ENCODE measurements at regions not wholly inside any gene's neighbourhood (a gene's known extent, or its start where the extent isn't known, plus 50 kb on each side); places are given as distances from the start of the nearest gene placed in this dataset.
"Not testable (repeated sequence)": the region's sequence is repeated elsewhere in the genome, so short reads cannot be mapped to it uniquely, and the experiment has no call there.

DNA sequence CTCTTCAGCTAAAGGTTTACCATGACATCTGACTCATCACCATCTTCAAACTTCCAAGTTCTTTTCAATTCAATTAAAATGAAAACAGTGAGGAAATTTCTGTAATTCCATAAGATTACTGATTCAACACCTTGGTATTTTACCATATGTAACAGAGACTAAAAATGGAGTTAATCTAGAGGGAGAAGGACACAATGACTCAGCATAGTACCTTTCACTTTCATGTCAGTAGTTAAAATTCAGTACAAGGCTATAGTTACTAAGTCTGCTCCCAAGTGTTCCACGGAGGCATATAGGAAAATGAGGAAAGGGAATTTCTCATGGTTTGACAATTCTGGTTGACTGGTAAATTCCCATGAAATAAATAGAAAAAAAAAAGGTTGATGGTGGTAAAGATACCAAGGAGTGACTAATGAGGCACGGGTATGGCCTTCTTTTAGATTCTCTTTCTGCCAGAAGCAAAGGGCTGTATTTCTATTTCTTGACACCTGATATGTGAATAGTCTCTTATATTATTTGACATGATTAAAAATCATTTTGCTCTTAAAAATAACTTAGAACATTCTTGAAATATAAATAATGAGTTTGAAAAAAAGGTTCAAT lies 526.7 kb upstream of the ADGRB3 start:
- ATAC-seq (no peak), DNase-seq (ENCODE audit: missing footprints) (no peak)
- intact Hi-C loops (cut with DNase I): no loop called here

DNA sequence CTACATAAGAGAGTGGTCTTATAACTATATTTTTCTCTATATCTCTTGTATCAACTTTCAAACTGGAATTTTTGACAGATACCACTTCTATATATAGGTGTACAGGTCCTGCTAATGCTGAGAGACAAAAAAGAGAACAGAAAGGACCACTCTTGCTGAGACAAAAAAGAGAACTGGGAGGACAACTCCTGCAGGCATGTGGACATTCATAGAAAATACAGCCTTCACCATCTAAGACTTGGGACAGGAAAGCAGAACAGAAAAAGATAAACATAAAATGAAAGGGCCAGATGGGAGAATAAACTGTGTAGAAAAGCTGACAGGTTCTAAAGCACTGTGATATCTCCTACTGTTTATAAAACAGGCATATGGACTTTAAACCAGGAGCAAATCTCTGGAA lies 541.0 kb upstream of the ADGRB3 start:
- no peak for ATAC-seq
- no peak for DNase-seq (ENCODE audit: missing footprints)
- intact Hi-C loops (cut with DNase I): no loop called here

DNA sequence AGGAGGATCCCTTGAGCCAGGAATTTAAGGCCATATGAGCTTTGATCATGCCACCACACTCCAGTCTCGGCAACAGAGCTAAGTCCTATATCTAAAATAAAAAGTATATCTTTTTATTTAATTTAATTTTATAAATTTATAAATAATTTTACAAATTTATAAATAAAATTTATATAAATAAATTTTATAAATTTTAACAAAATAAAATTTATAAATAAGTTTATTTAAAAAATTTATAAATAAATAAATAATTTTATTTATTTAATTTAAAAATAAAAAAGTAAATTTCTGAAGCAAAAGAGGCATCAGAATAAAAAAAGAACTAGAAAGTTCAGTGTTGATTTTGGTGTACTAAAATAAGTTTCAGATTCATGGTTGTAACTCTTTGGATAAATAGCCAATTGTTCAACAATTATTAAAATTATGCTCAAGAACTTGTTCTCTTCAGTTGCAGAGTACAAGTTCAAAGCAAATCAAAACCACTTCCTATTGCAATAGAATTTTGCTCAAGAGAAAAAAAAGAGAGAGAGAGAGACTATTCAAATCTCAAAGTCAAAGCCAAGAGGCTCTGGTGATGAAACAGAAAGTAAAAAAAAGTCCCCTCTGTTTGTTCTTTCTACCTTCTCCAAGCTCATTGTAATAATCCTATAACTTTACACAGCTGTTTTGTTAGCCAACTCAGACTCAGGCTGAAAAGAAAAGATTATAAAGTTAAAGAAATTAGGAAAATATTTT lies 547.5 kb upstream of the ADGRB3 start:
- no peak for DNase-seq (ENCODE audit: missing footprints)

DNA sequence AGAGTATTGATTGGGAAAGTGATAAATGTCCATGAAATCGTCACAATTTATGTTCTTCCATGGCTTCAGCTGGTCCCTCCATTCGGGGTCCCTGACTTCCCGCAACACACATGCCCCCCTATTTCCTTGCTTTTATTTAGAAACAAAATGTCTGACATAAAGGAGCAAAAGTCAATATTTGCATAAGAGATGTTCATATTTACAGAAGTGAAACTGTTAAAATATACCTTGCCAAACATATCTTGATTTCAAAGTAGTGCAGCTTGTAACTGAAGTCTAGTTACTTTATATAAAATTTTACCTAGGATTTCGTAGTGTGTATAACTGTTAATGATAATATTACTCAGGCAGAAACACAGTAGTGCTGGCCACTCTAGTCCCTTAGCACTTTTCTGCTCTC lies 548.9 kb upstream of the ADGRB3 start:
- ATAC-seq: no peak
- intact Hi-C loops (cut with DNase I): no loop called here
- no peak for DNase-seq (ENCODE audit: missing footprints)

More for the DNA sequence above, 547.5 kb upstream of the ADGRB3 start:
- intact Hi-C loops (cut with DNase I): no loop called here
- no peak for ATAC-seq

DNA sequence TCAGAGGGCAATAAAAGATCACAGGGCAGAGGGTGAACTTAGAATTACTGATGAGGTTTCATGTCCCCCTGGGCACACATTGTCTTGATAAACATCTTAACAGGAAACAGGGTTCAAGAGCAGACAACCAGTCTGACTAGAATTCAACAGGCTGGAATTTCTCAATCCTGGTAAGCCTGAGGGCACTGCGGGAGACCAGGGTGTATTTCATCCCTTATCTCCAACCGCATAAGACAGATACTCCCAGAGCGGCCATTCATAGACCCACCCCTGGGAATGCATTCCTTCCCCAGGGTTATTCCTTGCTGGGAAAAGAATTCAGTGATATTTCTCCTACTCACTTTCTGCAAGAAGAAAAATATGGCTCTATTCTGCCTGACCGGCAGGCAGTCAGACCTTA lies 549.5 kb upstream of the ADGRB3 start:
- DNase-seq (ENCODE audit: missing footprints); intact Hi-C loops (cut with DNase I): not testable (repeated sequence)

DNA sequence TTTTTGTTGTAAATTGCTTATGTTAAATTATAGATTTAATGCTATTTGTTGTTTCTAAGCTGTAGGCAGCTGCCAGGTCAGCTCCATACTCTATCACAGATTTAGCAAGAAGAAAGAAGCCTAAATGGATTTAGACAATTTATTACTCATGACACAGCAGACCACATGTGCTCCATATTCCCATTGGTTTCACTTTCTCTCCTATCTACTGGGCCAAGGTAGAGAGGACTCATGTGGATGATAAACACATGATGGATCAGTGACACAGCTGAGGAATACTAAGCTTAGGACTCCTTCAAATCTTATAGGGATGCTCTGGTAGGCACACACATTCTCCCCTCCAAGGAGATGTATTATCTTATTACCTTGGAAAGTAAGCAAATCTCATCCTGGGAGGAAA lies 553.0 kb upstream of the ADGRB3 start:
- ATAC-seq (no peak), DNase-seq (ENCODE audit: missing footprints) (no peak)
- intact Hi-C loops (cut with DNase I): no loop called here

More for the DNA sequence above, 549.5 kb upstream of the ADGRB3 start:
- ATAC-seq: not testable (repeated sequence)

DNA sequence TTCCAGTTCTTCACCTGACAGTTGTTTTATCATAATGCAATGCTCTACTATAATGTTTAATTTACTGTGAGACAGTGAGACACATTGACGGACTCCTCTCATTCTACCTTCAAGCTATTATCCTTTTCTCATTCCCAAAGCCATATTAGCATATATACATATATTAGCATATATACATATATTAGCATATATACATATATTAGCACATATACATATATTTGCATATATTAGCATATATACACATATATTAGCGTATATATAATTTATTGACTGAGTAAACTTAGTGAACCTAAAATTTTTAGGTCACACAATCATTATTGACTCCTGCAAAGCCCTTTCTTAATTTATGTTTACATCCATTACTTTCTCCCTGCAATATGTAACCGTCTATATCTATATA lies 555.0 kb upstream of the ADGRB3 start:
- intact Hi-C loops (cut with DNase I): no loop called here
- no peak for ATAC-seq
- no peak for DNase-seq (ENCODE audit: missing footprints)

DNA sequence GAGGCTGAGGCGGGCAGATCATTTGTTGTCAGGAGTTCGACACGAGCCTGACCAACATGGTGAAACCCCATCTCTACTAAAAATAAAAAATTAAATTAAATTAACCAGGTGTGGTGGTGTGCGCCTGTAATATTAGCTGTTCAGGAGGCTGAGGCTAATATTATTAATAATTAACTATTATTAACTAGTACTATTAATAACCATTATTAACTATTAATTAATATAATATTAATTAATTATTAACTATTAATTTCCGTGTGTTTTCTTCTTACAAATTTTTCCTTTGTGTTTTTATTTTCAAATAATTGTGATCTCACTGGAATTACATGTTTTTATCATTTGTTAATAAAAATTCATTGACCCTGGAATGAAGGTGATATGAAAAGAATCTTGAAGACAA lies 557.4 kb upstream of the ADGRB3 start:
- DNase-seq (ENCODE audit: missing footprints) (no peak), ATAC-seq (no peak)
- intact Hi-C loops (cut with DNase I): no loop called here

DNA sequence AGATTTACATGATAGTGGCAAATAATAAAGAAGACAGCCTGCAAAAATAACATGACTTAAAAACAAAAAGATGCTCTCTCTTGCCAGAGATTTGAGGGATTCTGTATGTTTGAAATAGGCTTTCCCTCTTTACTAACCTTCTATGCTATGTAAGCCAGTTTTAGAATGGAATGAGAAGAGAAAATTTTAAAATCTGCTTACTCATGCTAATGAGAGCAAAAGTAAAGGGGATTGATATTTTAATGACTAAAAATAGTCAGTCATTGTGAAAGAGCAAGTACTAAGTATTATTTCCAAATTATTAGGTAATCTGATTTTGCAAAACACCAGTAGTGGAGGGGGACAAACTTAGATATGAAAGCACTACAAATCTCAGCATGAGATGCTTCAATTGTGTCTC lies 563.3 kb upstream of the ADGRB3 start:
- ATAC-seq (peak; percentile 31), DNase-seq (ENCODE audit: missing footprints) (no peak)
- intact Hi-C loops (cut with DNase I): no loop called here

DNA sequence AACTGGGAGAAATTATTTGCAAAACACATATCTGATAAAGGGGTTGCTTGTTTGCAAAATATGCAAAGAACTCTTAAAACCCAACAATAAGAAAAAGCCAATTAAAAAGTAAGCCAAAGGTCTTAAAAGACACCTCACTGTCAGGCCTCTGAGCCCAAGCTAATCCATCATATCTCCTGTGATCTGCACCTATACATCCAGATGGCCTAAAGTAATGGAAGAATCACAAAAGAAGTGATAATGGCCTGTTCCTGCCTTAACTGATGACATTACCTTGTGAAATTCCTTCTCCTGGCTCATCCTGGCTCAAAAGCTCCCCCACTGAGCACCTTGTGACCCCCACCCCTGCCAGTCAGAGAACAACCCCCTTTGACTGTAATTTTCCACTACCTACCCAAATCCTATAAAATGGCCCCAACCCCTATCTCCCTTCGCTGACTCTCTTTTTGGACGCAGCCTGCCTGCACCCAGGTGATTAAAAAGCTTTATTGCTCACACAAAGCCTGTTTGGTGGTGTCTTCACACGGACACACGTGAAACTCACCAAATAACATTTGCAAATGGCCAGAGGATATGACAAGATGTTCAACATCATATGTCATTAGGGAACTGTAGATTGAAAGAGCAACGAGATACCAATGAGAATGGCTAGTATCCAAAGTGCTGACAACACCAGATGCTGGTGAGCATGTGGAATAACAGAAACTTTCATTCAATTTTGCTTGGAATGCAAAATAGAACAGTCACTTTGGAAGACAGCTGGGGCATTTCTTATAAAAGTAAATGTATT lies 565.0 kb upstream of the ADGRB3 start:
- intact Hi-C loops (cut with DNase I): no loop called here
- ATAC-seq (no peak), DNase-seq (ENCODE audit: missing footprints) (no peak)

DNA sequence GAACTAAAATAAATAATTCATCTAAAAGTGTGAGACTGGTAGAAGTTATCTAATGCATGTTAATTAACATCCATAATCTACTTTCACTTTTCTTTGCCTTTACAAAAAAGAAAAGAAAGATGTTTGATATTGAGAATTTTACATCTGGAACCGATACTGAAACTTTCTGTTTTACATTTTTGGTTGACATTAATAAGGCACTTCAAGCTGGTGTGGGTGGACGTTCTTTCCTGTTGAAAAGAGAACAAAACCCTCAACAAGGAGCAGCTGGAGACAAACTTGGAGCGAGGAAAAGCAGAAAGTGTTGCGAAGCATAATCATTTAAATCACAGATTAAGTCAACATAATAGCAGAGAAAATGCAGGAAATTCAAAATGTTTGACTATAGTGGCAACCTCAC lies 575.2 kb upstream of the ADGRB3 start:
- no peak for ATAC-seq

DNA sequence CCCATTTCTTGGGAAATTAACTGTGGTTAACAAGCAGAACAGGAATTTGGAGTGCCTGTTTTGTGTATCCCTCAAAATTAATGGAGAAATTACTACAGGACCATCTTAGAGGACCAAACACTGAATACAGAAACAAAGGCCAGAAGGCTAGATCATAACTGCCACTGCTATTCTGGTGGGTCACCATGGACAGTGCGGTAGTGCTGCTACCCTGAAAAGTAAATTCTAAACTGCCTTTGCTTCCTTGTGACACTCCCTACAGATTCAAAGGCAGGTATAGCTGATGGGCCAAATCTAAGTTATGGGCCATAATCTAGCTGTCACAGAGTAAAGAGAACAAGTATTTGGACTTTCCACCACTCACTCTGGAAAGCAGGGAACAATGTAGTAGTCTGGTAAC lies 575.8 kb upstream of the ADGRB3 start:
- intact Hi-C loops (cut with DNase I): no loop called here
- peak; percentile 28 for ATAC-seq
- DNase-seq (ENCODE audit: missing footprints): no peak

More for the DNA sequence above, 575.2 kb upstream of the ADGRB3 start:
- no peak for DNase-seq (ENCODE audit: missing footprints)
- intact Hi-C loops (cut with DNase I): no loop called here

DNA sequence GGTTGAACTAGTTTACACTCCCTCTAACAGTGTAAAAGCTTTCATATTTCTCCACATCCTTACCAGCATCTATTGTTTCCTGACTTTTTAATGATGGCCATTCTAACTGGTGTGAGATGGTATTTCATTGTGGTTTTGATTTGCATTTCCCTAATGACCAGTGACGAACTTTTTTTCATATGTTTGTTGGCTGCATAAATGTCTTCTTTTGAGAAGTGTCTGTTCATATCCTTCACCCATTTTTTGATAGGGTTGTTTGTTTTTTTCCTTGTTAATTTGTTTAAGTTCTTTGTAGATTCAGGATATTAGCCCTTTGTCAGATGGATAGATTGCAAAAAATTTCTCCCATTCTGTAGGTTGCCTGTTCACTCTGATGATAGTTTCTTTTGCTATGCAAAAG lies 578.5 kb upstream of the ADGRB3 start:
- ATAC-seq; DNase-seq (ENCODE audit: missing footprints); intact Hi-C loops (cut with DNase I): not testable (repeated sequence)

DNA sequence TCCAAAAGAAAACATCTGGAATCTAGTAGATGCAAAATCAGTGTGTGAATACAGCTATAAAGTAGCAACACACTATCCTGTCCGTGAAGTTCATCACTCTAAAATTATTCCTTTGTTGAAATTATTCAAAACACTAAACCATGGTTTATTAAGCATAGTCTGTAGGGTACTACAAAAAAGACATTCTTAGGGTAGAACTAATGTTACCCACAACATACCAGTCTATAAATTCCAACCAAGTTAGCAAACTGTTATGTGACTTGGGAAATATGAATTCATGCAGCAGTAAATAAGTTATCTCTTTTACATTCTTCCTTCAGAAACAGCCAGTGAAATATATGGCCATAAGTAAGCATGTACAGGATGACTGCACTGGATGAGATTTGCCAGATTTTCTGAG lies 580.3 kb upstream of the ADGRB3 start:
- intact Hi-C loops (cut with DNase I): no loop called here
- ATAC-seq: no peak
- no peak for DNase-seq (ENCODE audit: missing footprints)

DNA sequence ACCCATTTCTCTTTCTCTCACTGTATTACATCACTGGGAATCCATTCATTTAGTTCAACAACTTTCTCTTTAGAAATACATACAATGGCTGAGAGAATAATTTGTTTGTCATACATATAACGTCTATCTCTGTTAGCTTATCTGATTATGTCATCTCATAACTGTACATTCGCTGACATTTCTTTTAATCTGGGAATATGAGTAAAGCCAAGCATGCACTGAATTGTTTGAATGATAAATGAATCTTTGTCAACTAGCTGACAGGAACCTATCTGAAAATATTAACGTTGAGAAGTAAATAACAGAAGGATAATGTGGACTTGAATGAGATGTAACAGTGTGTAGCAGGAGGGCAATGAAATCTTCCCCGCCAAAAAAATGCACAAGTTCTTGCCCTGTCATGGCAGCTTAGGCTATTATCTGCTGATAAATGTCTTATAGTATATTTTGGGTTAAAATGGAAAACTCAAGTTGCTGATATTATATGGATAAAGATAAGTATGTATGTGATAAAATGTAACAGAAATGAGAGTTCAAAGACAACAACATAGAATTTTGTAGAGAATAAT lies 581.2 kb upstream of the ADGRB3 start:
- intact Hi-C loops (cut with DNase I): no loop called here
- ATAC-seq: no peak

DNA sequence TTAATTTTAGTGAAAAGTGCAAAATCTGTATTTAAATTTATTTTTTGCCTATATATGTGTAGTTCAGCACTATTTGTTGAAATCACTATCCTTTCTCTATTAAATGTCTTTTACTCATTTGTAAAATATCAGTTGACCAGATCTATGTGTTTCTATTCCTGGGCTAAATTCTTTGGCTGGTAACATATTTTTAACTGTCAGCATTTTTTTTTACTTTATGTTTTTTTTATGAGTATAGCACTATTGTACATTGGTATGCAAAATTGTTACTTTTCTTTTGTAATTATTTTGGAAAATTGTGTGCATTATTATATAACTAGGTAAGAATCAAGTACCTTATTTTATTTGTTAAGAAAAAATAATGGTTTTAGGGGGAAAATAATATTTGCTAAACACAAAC lies 582.8 kb upstream of the ADGRB3 start:
- intact Hi-C loops (cut with DNase I): no loop called here

More for the DNA sequence above, 581.2 kb upstream of the ADGRB3 start:
- no peak for DNase-seq (ENCODE audit: missing footprints)

DNA sequence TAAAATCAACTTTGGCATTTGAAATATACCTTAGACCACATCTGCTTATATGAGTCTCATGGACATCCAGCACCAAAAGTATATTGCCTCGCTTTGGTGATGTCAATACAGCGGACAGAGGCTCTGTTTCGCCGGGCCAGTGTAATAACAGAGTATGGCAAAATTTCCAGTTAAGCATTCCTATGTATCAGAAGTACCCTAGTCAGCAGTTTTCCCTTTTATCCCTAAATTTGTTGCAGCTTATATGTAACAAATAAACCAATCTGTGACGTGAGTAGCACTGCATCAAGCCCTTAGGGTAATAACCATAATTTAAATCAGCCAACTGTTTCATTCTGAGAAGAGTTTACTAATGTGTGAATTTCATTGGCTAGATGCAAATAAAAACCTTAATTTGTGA lies 585.5 kb upstream of the ADGRB3 start:
- ATAC-seq: no peak
- DNase-seq (ENCODE audit: missing footprints): no peak
- intact Hi-C loops (cut with DNase I): no loop called here

More for the DNA sequence above, 582.8 kb upstream of the ADGRB3 start:
- no peak for ATAC-seq
- no peak for DNase-seq (ENCODE audit: missing footprints)

DNA sequence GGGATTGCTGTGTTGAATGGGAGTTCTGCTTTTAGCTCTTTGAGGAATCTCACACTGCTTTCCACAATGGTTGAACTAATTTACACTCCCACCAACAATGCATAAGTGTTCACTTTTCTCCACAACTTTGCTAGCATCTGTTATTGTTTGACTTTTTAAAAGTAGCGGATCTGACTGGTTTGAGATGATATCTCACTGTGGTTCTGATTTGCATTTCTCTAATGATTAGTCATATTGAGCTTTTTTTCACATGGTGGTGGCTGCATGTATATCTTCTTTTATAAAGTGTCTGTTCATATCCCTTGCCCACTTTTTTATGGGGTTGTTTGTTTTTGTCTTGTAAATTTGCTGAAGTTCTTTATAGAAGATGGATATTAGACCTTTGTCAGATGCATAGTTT lies 588.3 kb upstream of the ADGRB3 start:
- intact Hi-C loops (cut with DNase I): no loop called here
- ATAC-seq (no peak), DNase-seq (ENCODE audit: missing footprints) (no peak)

DNA sequence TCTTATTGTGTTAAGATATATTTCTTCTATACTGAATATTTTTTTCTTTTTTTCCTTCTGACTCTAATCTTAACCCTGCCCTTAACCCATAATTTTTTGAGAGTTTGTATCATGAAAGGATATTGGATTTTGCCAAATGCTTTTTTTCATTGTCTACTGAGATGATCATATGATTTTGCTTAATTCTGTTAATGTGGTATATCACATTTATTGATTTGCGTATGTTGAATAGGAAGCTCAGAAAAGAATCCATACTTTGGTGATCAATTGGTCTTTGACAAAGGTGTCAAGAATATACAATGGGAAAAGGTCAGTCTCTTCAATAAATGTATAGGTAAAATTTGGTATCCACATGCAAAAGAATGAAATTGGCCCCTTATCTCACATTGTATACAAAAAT lies 588.8 kb upstream of the ADGRB3 start:
- DNase-seq (ENCODE audit: missing footprints): no peak
- intact Hi-C loops (cut with DNase I): no loop called here
- no peak for ATAC-seq

DNA sequence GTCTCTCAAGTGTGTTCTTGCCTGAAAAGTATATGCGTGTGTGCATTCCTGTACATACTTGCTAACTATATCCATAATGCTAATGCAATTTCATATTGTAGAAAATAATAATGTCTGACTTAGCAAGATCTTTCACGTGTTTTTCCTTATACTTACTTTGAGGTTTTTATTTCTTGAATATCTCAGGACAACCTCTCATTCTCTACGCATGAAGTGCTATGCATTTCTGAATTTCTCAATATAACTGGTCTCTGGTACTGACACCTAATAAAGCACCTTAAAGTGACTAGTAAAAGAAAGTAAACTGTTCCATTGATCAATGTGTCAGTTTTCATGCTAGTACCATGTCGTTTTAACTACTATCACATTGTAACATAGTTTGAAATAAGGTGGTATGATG lies 589.9 kb upstream of the ADGRB3 start:
- DNase-seq (ENCODE audit: missing footprints) (no peak), ATAC-seq (no peak)
- intact Hi-C loops (cut with DNase I): no loop called here

All from Right ventricle myocardium inferior (tissue), 1 donor.